SU-DHL-6 (cell line): ENCODE measurements at regions not wholly inside any gene's neighbourhood (a gene's known extent, or its start where the extent isn't known, plus 50 kb on each side); places are given as distances from the start of the nearest gene placed in this dataset.

Experiments
- H2AFZ ChIP-seq: fragments of 200-600 bp; sonication (generic); 2 replicates; pipeline ENCODE4 v1.6.1; 2014; ENCODE audit warnings: low read depth, mild to moderate bottlenecking, moderate library complexity, mixed read lengths, antibody characterized with exemption, low read length; ENCODE audit not compliant: severe bottlenecking
- H3F3A ChIP-seq: fragments of 200-600 bp; shearing (Covaris generic); 2 replicates; pipeline ENCODE4 v1.6.0; 2016; ENCODE audit warnings: antibody characterized with exemption, mild to moderate bottlenecking; ENCODE audit not compliant: insufficient read depth
- H3K27ac ChIP-seq: fragments of 200-600 bp; sonication (generic); 2 replicates; pipeline ENCODE4 v1.5.1; 2016; ENCODE audit warnings: low read depth, mild to moderate bottlenecking, low read length, moderate library complexity, mixed read lengths
- H3K27me3 ChIP-seq: fragments of 200-600 bp; sonication (generic), shearing (Covaris generic); 2 replicates; pipeline ENCODE4 v1.6.0; 2014; ENCODE audit warnings: mild to moderate bottlenecking, low read length
- H3K36me3 ChIP-seq: fragments of 200-600 bp; sonication (generic); 2 replicates; pipeline ENCODE4 v1.6.1; 2014; ENCODE audit warnings: mild to moderate bottlenecking, low read length, mixed read lengths
- H3K4me2 ChIP-seq: fragments of 300-600, 200-600 bp; shearing (Covaris generic), sonication (generic); 2 replicates; pipeline ENCODE4 v1.6.0; 2014; ENCODE audit warnings: low read length, low read depth, mild to moderate bottlenecking; ENCODE audit not compliant: poor library complexity, severe bottlenecking
- H3K4me3 ChIP-seq: fragments of 200-600 bp; sonication (generic); 2 replicates; pipeline ENCODE4 v1.5.1; 2014; ENCODE audit warnings: antibody characterized with exemption, low read length, mild to moderate bottlenecking, mixed read lengths; ENCODE audit not compliant: insufficient read depth, poor library complexity, severe bottlenecking
- H3K79me2 ChIP-seq: fragments of 200-600 bp; sonication (generic); 2 replicates; pipeline ENCODE4 v1.6.1; 2014; ENCODE audit warnings: mild to moderate bottlenecking, low read length, moderate library complexity; ENCODE audit not compliant: insufficient read depth
- H3K9ac ChIP-seq: fragments of 200-600 bp; sonication (generic); 2 replicates; pipeline ENCODE4 v1.7.0; 2014; ENCODE audit warnings: mild to moderate bottlenecking, low read length
- H3K9me2 ChIP-seq: fragments of 200-600 bp; sonication (generic); replicated peaks from 2 replicates; pipeline ENCODE4 v1.6.1; 2014; ENCODE audit warnings: low read length; ENCODE audit not compliant: insufficient read depth
- H3K9me3 ChIP-seq: fragments of 200-600 bp; sonication (generic); 2 replicates; pipeline ENCODE4 v1.6.1; 2014; ENCODE audit warnings: low read length, mixed read lengths; ENCODE audit not compliant: insufficient read depth
- H4K20me1 ChIP-seq: fragments of 200-600 bp; sonication (generic); 2 replicates; pipeline ENCODE4 v1.6.1; 2014; ENCODE audit warnings: low read depth, mild to moderate bottlenecking, antibody characterized with exemption, low read length, moderate library complexity, mixed read lengths
- EZH2phosphoT487 ChIP-seq: fragments of 200-600 bp; sonication (generic), shearing (Covaris generic); conservative IDR thresholded peaks from 2 replicates; pipeline ENCODE4 v1.6.1; 2018; ENCODE audit warnings: mild to moderate bottlenecking, antibody characterized with exemption, low read length, moderate library complexity, mixed read lengths
- TF ChIP-seq, protein P1 (sequence below): fragments of 200-600 bp; sonication (generic); IDR thresholded peaks from one replicate; pipeline ENCODE4 v1.5.1; 2017; ENCODE audit warnings: antibody characterized with exemption, mild to moderate bottlenecking, low read length, moderate library complexity; ENCODE audit not compliant: insufficient read depth, poor library complexity, severe bottlenecking

- Histone ChIP-seq H2AFZ (no peak overlapping the region), H4K20me1 (no peaks in the 10 kb centered on the region), H3K4me3 (no peak overlapping the region), H3F3A (no peaks in the 10 kb centered on the region), H3K9ac (no peak overlapping the region), H3K27ac (no peak overlapping the region), H3K27me3 (no peaks in the 10 kb centered on the region), H3K9me2 (no peaks in the 10 kb centered on the region), H3K4me2 (no peak overlapping the region), H3K9me3 (no peaks in the 10 kb centered on the region), H3K79me2 (no peaks in the 10 kb centered on the region), H3K36me3 (no peaks in the 10 kb centered on the region)
- TF ChIP-seq, protein P1, sequence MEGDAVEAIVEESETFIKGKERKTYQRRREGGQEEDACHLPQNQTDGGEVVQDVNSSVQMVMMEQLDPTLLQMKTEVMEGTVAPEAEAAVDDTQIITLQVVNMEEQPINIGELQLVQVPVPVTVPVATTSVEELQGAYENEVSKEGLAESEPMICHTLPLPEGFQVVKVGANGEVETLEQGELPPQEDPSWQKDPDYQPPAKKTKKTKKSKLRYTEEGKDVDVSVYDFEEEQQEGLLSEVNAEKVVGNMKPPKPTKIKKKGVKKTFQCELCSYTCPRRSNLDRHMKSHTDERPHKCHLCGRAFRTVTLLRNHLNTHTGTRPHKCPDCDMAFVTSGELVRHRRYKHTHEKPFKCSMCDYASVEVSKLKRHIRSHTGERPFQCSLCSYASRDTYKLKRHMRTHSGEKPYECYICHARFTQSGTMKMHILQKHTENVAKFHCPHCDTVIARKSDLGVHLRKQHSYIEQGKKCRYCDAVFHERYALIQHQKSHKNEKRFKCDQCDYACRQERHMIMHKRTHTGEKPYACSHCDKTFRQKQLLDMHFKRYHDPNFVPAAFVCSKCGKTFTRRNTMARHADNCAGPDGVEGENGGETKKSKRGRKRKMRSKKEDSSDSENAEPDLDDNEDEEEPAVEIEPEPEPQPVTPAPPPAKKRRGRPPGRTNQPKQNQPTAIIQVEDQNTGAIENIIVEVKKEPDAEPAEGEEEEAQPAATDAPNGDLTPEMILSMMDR = no peak
- no peak for TF ChIP-seq EZH2phosphoT487
Measured at GRCh38 chr1:29896791-29897714, 660.7 kb downstream of the PTPRU start.

- H3K4me2 ChIP-seq = no peak overlapping the region
- no peak overlapping the region for H3K27ac ChIP-seq
- H3K9me2 ChIP-seq = no peaks in the 10 kb centered on the region
- H4K20me1 ChIP-seq = no peaks in the 10 kb centered on the region
- H3K27me3 ChIP-seq = no peaks in the 10 kb centered on the region
- no peak overlapping the region for H3K9ac ChIP-seq
- no peaks in the 10 kb centered on the region for H3K36me3 ChIP-seq
- no peak overlapping the region for H3K4me3 ChIP-seq
- no peaks in the 10 kb centered on the region for H3K79me2 ChIP-seq
- H3K9me3 ChIP-seq = no peaks in the 10 kb centered on the region
- H2AFZ ChIP-seq = no peak overlapping the region
- no peak for TF ChIP-seq EZH2phosphoT487
- TF ChIP-seq, protein P1 = no peak
- H3F3A ChIP-seq = no peaks in the 10 kb centered on the region
Measured at GRCh38 chr1:29896300-29896699, 660.0 kb downstream of the PTPRU start.

GRCh38 chr1:29895201-29895600 lies 658.9 kb downstream of the PTPRU start:
- Histone ChIP-seq H3K36me3 (no peaks in the 10 kb centered on the region), H3K4me2 (no peak overlapping the region), H3F3A (no peaks in the 10 kb centered on the region), H3K9me2 (no peaks in the 10 kb centered on the region), H3K79me2 (no peaks in the 10 kb centered on the region), H3K9ac (no peak overlapping the region), H2AFZ (no peak overlapping the region), H3K9me3 (no peaks in the 10 kb centered on the region), H3K27ac (no peak overlapping the region), H4K20me1 (no peaks in the 10 kb centered on the region), H3K27me3 (no peaks in the 10 kb centered on the region), H3K4me3 (no peak overlapping the region)
- TF ChIP-seq, protein P1 = no peak
